ENCODE measurements at regions not wholly inside any gene's neighbourhood (a gene's known extent, or its start where the extent isn't known, plus 50 kb on each side); places are given as distances from the start of the nearest gene placed in this dataset.

GRCh38 chr22:45099961-45100360, 63.8 kb upstream of the NUP50 start:
- DNase-seq, result no peak
- no peaks in the 10 kb centered on the region for H3K9me3 ChIP-seq
- intact Hi-C loops (cut with DNase I; ENCODE audit: low total_unique reads), result no loop called here
- H3K27ac ChIP-seq, result no peak overlapping the region
- H3K4me3 ChIP-seq, result no peak overlapping the region
- TF ChIP-seq CTCF (IDR thresholded peaks at IDR 0.05) (no peak), POLR2A (IDR thresholded peaks at IDR 0.05) (no peak)
- no peaks in the 10 kb centered on the region for H3K36me3 ChIP-seq
- no peaks in the 10 kb centered on the region for H3K27me3 ChIP-seq
- no peaks in the 10 kb centered on the region for H3K4me1 ChIP-seq

GRCh38 chr22:45101515-45102227, 62.1 kb upstream of the NUP50 start:
- Histone ChIP-seq H3K4me1 (no peaks in the 10 kb centered on the region), H3K27me3 (no peaks in the 10 kb centered on the region), H3K9me3 (no peaks in the 10 kb centered on the region), H3K27ac (no peak overlapping the region), H3K4me3 (no peak overlapping the region), H3K36me3 (no peaks in the 10 kb centered on the region)
- DNase-seq, result peak; percentile 31 to 34
- intact Hi-C loops (cut with DNase I; ENCODE audit: low total_unique reads), result no loop called here
- TF ChIP-seq CTCF (IDR thresholded peaks at IDR 0.05) (peak in 3 of 4 experiments; percentile 11 to 52 (median 34)), POLR2A (IDR thresholded peaks at IDR 0.05) (no peak)

- no peak overlapping the region for H3K27ac ChIP-seq
- H3K4me3 ChIP-seq, result no peak overlapping the region
- no peak for DNase-seq
- H3K4me1 ChIP-seq, result no peaks in the 10 kb centered on the region
- no peaks in the 10 kb centered on the region for H3K27me3 ChIP-seq
- H3K36me3 ChIP-seq, result no peaks in the 10 kb centered on the region
- TF ChIP-seq CTCF (IDR thresholded peaks at IDR 0.05), result no peak
- TF ChIP-seq POLR2A (IDR thresholded peaks at IDR 0.05), result no peak
- H3K9me3 ChIP-seq, result no peaks in the 10 kb centered on the region
- intact Hi-C loops (cut with DNase I; ENCODE audit: low total_unique reads), result no loop called here
Observed at GRCh38 chr22:45102896-45103420, 60.8 kb upstream of the NUP50 start.

GRCh38 chr22:45103756-45104155, 60.0 kb upstream of the NUP50 start:
- Histone ChIP-seq H3K36me3 (no peaks in the 10 kb centered on the region), H3K27ac (no peak overlapping the region)

More at GRCh38 chr22:45103756-45104155, 60.0 kb upstream of the NUP50 start:
- Histone ChIP-seq H3K4me3 (no peak overlapping the region), H3K4me1 (no peaks in the 10 kb centered on the region), H3K27me3 (no peaks in the 10 kb centered on the region), H3K9me3 (no peaks in the 10 kb centered on the region)
- no peak for DNase-seq
- TF ChIP-seq CTCF (IDR thresholded peaks at IDR 0.05) (no peak), POLR2A (IDR thresholded peaks at IDR 0.05) (no peak)
- intact Hi-C loops (cut with DNase I; ENCODE audit: low total_unique reads), result no loop called here

All from uterus (tissue), 3 donors.